HFFc6 (cell line): ENCODE measurements at regions not wholly inside any gene's neighbourhood (a gene's known extent, or its start where the extent isn't known, plus 50 kb on each side); places are given as distances from the start of the nearest gene placed in this dataset.

ENCODE experiments used
- DNase-seq: peaks from one replicate; pipeline ENCODE4 v3.0.0-alpha.2; 2018
- H3K27ac Mint-ChIP-seq: 2 replicates; pipeline ENCODE4 v1.8.0; 2020; ENCODE audit warnings: mild to moderate bottlenecking, mixed read lengths
- H3K27me3 Mint-ChIP-seq: 2 replicates; pipeline ENCODE4 v1.8.0; 2021; ENCODE audit warnings: mild to moderate bottlenecking, moderate library complexity, mixed read lengths; ENCODE audit not compliant: insufficient read depth
- H3K36me3 Mint-ChIP-seq: 2 replicates; pipeline ENCODE4 v1.8.0; 2021; ENCODE audit warnings: low read depth, mixed read lengths
- H3K4me1 Mint-ChIP-seq: 2 replicates; pipeline ENCODE4 v1.8.0; 2020; ENCODE audit warnings: low read depth, mixed read lengths
- H3K4me3 Mint-ChIP-seq: 2 replicates; pipeline ENCODE4 v1.8.0; 2020; ENCODE audit warnings: mild to moderate bottlenecking, moderate library complexity, mixed read lengths
- H3K9me3 Mint-ChIP-seq: 2 replicates; pipeline ENCODE4 v1.8.0; 2020; ENCODE audit warnings: mild to moderate bottlenecking, mixed read lengths
- TF ChIP-seq, protein P1 (sequence below): fragments of 200-600 bp; sonication (generic); IDR thresholded peaks from 2 replicates; pipeline ENCODE4 v1.5.0; 2021; ENCODE audit warnings: antibody characterized with exemption, mild to moderate bottlenecking

DNA sequence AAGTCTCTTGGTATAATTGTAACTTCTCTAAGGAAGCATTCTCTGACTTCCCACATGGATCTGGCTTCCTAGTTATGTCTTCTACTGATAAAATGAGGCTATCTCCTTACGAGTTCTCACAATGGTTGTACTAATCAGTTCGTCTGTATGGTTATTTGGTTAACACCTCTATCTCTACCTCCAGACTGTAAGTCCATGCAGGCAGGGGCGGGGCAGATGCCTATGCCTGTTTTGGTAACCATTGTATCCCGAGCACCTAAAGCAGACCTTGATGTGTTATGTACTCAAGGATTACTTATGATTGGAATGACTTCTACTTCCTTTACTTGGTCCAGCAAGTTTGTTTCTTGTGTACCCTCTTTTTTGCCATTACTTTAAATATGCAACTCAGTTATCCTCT, 125.0 kb upstream of the PITX1 start:
- no peak overlapping the region for H3K27ac Mint-ChIP-seq

DNA sequence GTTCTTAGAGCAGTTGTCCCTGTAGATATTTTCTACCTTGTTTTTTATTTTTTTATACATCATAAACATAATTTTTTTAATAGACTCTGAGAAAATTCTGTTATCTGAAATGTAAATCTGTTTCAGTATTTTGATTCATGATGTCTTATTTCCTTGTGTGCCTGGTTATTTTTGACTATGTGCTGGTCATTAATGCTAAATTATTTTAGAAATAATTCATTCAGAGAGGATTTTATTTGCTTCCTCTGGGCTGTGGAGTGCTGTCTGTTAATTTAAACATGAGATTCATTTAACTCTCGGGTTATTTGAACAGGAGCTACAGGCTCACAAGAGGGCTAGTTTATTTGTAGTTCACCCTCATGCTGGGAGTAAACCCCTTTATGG, 124.3 kb upstream of the PITX1 start:
- H3K36me3 Mint-ChIP-seq = peaks cover 19% of the 10 kb centered on the region
- H3K4me3 Mint-ChIP-seq = no peak overlapping the region
- TF ChIP-seq, protein P1, sequence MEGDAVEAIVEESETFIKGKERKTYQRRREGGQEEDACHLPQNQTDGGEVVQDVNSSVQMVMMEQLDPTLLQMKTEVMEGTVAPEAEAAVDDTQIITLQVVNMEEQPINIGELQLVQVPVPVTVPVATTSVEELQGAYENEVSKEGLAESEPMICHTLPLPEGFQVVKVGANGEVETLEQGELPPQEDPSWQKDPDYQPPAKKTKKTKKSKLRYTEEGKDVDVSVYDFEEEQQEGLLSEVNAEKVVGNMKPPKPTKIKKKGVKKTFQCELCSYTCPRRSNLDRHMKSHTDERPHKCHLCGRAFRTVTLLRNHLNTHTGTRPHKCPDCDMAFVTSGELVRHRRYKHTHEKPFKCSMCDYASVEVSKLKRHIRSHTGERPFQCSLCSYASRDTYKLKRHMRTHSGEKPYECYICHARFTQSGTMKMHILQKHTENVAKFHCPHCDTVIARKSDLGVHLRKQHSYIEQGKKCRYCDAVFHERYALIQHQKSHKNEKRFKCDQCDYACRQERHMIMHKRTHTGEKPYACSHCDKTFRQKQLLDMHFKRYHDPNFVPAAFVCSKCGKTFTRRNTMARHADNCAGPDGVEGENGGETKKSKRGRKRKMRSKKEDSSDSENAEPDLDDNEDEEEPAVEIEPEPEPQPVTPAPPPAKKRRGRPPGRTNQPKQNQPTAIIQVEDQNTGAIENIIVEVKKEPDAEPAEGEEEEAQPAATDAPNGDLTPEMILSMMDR = no peak
- no peak for DNase-seq
- peaks cover 23% of the 10 kb centered on the region for H3K27me3 Mint-ChIP-seq
- H3K27ac Mint-ChIP-seq = no peak overlapping the region
- peaks cover 11% of the 10 kb centered on the region for H3K4me1 Mint-ChIP-seq
- H3K9me3 Mint-ChIP-seq = peaks cover 32% of the 10 kb centered on the region

More for the DNA sequence above, 125.0 kb upstream of the PITX1 start:
- Mint-ChIP-seq H3K9me3 (peaks cover 32% of the 10 kb centered on the region), H3K27me3 (peaks cover 22% of the 10 kb centered on the region), H3K4me3 (no peak overlapping the region), H3K36me3 (peaks cover 19% of the 10 kb centered on the region), H3K4me1 (peaks cover 4% of the 10 kb centered on the region)
- TF ChIP-seq, protein P1 = no peak
- DNase-seq = no peak

DNA sequence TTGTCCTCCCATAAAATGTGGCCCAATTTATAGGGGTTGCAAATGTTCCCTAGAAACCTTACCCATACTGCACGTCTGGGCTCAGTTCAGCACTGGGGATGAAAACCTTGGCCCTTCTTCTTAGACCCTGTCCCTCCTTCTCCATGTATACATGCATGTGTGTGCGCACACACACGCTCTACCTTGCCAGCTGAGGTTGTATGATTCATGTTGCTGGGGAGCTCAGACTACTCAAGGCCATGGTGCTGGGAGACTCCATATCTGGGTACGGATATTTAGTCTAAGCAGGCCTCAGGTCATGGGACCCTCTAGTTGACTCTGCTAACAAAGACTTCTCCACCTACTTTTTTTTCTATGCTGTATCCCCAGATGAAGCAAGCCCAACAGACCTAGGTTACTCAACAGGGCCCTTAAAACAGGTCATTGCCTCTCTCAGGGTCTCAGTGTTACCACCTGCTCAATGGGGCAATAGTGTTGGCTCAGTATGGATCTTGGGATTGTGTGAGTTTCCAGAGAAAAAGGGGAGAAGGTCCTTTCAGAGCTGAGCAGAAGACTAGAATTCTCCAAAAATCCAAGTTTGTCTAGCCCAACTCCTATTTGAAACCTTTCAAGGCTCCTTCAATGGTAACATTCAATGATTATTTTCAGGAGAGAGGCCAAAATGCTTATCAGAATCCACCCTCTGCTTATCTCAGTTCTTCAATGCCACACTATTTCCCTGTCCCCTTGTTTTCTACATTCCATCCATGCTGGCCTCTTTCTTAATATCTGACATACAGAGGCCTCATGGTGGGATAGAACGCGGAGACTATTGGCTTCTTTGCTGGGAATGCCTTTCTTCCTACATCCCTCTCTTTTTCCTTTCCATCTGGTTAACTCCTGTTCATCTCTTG, 123.6 kb upstream of the PITX1 start:
- no peak for DNase-seq
- H3K9me3 Mint-ChIP-seq = peaks cover 32% of the 10 kb centered on the region
- H3K27ac Mint-ChIP-seq = no peak overlapping the region
- peaks cover 19% of the 10 kb centered on the region for H3K36me3 Mint-ChIP-seq
- H3K27me3 Mint-ChIP-seq = peaks cover 23% of the 10 kb centered on the region
- H3K4me3 Mint-ChIP-seq = no peak overlapping the region
- H3K4me1 Mint-ChIP-seq = peaks cover 11% of the 10 kb centered on the region
- TF ChIP-seq, protein P1 = no peak

DNA sequence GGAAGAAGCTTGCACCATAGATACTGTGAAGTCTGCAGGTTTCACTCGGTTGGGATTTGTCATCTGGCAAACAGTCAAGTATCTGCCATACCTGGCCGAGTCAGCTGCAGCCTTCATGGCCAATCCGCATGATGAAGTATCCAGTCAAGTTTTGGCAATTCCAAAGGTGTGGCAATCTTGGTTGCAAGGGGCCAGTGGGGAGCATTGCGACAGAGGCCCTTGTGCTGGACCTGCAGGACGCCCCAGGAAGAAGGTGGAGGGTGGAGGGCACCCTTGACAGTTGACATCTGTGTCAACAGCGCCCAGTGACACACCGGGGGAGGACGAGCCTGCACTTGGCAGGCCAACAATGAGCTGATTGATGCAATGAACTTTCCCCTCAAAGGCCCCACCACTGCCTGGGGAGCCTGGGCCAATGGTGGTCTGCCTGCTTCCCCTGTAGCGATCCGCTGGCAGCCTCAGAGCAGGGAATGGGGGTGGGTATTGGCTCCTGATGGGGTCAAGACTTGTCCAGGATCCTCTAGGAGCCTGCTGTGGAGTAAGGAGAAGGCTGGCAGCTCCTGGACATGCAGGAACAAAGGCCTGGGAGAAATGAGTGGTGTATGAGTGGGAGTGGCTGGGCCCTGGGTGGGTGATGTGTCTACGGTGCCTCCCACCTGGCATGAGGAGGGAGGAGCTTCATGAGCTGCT, 122.8 kb upstream of the PITX1 start:
- TF ChIP-seq, protein P1 = no peak
- Mint-ChIP-seq H3K9me3 (peaks cover 32% of the 10 kb centered on the region), H3K27me3 (peaks cover 23% of the 10 kb centered on the region), H3K36me3 (peaks cover 19% of the 10 kb centered on the region), H3K4me1 (peaks cover 11% of the 10 kb centered on the region), H3K4me3 (no peak overlapping the region), H3K27ac (no peak overlapping the region)
- no peak for DNase-seq

DNA sequence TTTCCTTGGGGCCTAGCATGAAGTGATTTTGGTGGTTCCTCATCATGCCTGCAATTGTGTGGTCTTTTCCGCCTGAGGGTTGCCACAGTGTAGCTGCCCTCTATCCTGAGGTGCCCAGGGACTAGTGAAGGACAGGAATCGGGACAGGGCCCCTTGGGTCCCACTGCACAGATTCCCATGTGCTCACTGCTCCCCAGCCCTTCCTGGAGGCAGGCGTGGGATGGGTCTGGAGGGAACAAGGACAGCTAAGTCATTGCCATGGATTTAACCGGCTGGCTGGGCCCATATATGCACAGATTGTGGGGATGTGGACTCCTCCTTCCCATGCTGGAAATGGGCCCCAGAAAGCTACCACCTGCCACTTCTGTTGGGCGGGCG, 122.3 kb upstream of the PITX1 start:
- Mint-ChIP-seq H3K4me3 (no peak overlapping the region), H3K27me3 (peaks cover 22% of the 10 kb centered on the region), H3K27ac (no peak overlapping the region), H3K9me3 (peaks cover 32% of the 10 kb centered on the region), H3K4me1 (peaks cover 11% of the 10 kb centered on the region), H3K36me3 (peaks cover 19% of the 10 kb centered on the region)
- no peak for DNase-seq
- TF ChIP-seq, protein P1 = no peak
